CD4-positive, alpha-beta T cell treated with Interleukin-4 for 4 hours (primary cell): ENCODE measurements at regions not wholly inside any gene's neighbourhood (a gene's known extent, or its start where the extent isn't known, plus 50 kb on each side); places are given as distances from the start of the nearest gene placed in this dataset.
"Not testable (repeated sequence)": the region's sequence is repeated elsewhere in the genome, so short reads cannot be mapped to it uniquely, and the experiment has no call there.

Experiments used
- DNase-seq: peaks from one replicate; pipeline ENCODE4 v3.0.0-alpha.2; 2020

DNA sequence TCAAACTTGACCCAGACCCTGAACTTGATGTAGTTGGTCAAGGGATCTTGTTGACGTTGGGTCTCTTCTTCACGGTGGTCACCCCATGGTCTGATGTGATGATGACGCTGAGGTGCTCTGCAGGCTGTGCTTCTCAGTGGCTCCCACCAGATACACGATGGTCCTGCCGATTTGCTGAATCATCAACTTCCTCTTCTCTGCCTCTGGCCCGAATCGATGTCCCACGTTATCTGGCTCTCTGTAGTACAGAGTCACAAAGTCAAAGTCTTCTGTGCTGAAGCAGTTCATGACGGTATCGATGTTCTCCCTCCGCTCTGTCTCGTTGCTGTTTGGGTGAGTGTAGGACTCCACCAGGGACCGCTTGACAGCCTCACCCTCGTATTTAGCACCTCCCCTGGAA is 58.5 kb upstream of the ZNF195 start:
- not testable (repeated sequence) for DNase-seq

GRCh38 chr11:3434976-3435375 is 56.0 kb upstream of the ZNF195 start:
- no peak for DNase-seq

DNA sequence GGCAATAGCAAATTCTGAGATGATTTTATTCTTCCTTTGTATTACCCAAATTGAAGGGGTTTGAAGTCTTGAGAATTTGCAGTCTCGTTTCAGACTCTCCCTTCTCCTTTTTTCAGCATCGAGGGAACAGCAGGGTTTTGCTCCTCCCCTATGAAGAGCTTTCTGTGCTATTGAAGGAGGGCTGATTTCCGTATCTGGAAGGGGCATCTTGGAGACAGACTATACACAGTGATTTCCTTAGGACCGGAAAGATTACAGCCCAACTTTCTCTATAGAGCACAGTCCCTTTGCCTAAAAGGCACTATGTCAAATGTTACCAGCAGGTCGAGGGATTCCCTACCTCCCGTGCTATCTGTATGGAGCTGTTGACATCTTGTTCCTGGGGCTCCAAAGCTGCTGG is 50.2 kb upstream of the ZNF195 start:
- not testable (repeated sequence) for DNase-seq
